SH-SY5Y (cell line): ENCODE measurements at regions not wholly inside any gene's neighbourhood (a gene's known extent, or its start where the extent isn't known, plus 50 kb on each side); places are given as distances from the start of the nearest gene placed in this dataset.

ENCODE experiments used
- GATA2 ChIP-seq: IDR thresholded peaks from 2 replicates; pipeline ENCODE4 v1.6.1; 2011; ENCODE audit warnings: mild to moderate bottlenecking, low read depth, low read length
- GATA3 ChIP-seq: IDR thresholded peaks from 2 replicates; pipeline ENCODE4 v1.6.1; 2011; ENCODE audit warnings: low read depth, mild to moderate bottlenecking, low read length, moderate library complexity

DNA sequence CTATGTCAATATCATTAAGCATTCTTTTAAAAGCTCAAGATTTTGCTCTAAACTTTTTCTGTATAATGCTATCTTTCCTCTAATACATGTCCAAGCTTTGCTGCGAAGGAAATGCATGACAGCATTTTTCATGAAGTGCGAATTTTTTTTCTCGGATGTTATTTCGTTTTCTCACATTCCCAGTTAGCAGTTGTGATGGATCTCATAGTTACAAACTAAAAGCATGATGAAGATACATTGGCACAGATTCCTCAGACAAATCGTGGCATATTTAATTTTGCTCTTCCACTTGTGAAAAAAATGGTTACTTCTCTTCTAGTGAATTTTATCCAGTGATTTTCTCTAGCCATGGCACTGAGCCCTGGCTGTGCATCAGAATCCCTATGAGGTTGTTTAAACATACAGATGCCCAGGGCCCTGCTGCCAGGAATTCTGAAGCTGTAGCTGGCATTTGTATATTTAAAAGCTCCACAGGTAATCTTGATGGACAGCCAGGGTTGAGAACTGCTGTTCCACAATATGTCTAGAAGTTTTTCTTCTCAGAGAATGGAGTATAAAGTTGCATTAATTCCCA lies 299.8 kb upstream of the NEBL start:
- TF ChIP-seq GATA2 (no peak), GATA3 (no peak)
